ENCODE measurements at regions not wholly inside any gene's neighbourhood (a gene's known extent, or its start where the extent isn't known, plus 50 kb on each side); places are given as distances from the start of the nearest gene placed in this dataset.

DNA sequence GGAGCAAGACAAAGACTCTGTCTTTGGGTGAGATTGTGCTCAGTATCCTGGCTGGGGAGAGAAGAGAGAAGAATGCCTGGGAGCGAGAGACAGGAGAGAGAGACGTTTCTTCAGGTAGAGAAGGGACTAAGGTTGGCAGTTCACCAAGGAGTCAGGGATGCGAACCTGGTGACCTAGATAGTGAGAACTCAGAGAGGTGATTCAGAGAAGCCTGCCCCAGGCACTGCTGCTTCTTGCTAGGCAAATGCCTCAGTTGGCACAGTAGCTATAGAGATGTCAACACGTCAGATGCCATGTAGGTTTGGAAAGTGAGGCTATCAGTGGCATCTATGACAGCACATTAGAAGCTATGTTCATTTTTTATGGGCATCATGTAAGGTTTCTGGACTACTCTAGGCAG, 231.6 kb upstream of the VLDLR start:
- TF ChIP-seq CTCF (IDR thresholded peaks at IDR 0.05) (no peak), POLR2AphosphoS5 (IDR thresholded peaks at IDR 0.05; ENCODE audit: low read depth, low read length) (no peak), SIN3A (IDR thresholded peaks at IDR 0.05; ENCODE audit: borderline replicate concordance, insufficient read depth, low read depth, low read length) (no peak)

Measured in Panc1 (cell line).